SU-DHL-6 (cell line): ENCODE measurements at regions not wholly inside any gene's neighbourhood (a gene's known extent, or its start where the extent isn't known, plus 50 kb on each side); places are given as distances from the start of the nearest gene placed in this dataset.

Experiments
- EZH2phosphoT487 ChIP-seq: fragments of 200-600 bp; sonication (generic), shearing (Covaris generic); conservative IDR thresholded peaks from 2 replicates; pipeline ENCODE4 v1.6.1; 2018; ENCODE audit warnings: mild to moderate bottlenecking, antibody characterized with exemption, low read length, moderate library complexity, mixed read lengths
- TF ChIP-seq, protein P1 (sequence below): fragments of 200-600 bp; sonication (generic); IDR thresholded peaks from one replicate; pipeline ENCODE4 v1.5.1; 2017; ENCODE audit warnings: antibody characterized with exemption, mild to moderate bottlenecking, low read length, moderate library complexity; ENCODE audit not compliant: insufficient read depth, poor library complexity, severe bottlenecking

DNA sequence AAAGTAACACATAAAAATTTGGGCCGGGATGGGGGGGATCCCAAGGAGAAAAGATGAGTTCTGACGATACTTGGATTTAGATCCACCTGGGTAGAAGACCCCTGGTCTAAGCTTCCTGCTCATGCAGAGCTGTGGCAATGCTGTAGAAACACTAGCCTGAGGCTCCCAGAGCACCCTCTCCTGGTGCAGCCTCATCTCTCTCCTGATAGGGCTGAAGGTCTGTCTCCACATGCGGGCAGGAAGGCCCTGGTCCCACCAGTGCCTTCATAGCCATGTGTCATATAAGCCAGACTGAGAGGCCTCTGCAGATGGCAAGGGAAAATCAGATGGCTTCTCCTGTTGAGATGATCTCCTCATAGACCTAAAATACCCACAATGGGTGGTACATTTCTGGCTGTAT is 518.0 kb upstream of the ZFHX3 start:
- TF ChIP-seq, protein P1, sequence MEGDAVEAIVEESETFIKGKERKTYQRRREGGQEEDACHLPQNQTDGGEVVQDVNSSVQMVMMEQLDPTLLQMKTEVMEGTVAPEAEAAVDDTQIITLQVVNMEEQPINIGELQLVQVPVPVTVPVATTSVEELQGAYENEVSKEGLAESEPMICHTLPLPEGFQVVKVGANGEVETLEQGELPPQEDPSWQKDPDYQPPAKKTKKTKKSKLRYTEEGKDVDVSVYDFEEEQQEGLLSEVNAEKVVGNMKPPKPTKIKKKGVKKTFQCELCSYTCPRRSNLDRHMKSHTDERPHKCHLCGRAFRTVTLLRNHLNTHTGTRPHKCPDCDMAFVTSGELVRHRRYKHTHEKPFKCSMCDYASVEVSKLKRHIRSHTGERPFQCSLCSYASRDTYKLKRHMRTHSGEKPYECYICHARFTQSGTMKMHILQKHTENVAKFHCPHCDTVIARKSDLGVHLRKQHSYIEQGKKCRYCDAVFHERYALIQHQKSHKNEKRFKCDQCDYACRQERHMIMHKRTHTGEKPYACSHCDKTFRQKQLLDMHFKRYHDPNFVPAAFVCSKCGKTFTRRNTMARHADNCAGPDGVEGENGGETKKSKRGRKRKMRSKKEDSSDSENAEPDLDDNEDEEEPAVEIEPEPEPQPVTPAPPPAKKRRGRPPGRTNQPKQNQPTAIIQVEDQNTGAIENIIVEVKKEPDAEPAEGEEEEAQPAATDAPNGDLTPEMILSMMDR = no peak
- TF ChIP-seq EZH2phosphoT487 = no peak
